Gastrocnemius medialis (tissue), 4 donors: ENCODE measurements at regions not wholly inside any gene's neighbourhood (a gene's known extent, or its start where the extent isn't known, plus 50 kb on each side); places are given as distances from the start of the nearest gene placed in this dataset.
"Not testable (repeated sequence)": the region's sequence is repeated elsewhere in the genome, so short reads cannot be mapped to it uniquely, and the experiment has no call there.

Experiments used
- ATAC-seq, 2 donors: fragments of 150-250 bp; one replicate each; pipeline ENCODE4 v1.9.1; 2016
- DNase-seq, 2 donors: peaks; one replicate each; pipeline ENCODE4 v3.0.0-alpha.2; 2019
- H3K27ac ChIP-seq, 4 donors: fragments of 200-600 bp; sonication (generic); 1 replicate in 1 of 4; 2 replicates in 3 of 4; pipeline ENCODE4 v1.5.1; 2016 to 2018; ENCODE audit warnings: mild to moderate bottlenecking in 2 of 4, moderate library complexity in 1 of 4
- H3K27me3 ChIP-seq, 3 donors: fragments of 200-600 bp; sonication (generic) in 2 of 3; 1 replicate in 1 of 3; 2 replicates in 2 of 3; pipeline versions ENCODE4 v1.5.1 to v1.6.0; 2016 to 2019; ENCODE audit warnings: mild to moderate bottlenecking in 1 of 3, moderate library complexity in 1 of 3
- H3K36me3 ChIP-seq, 2 donors: fragments of 200-600 bp; sonication (generic) in 1 of 2; one replicate each; pipeline ENCODE4 v1.5.1; 2017 to 2018
- H3K4me1 ChIP-seq, 2 donors: fragments of 200-600 bp; sonication (generic) in 1 of 2; one replicate each; pipeline ENCODE4 v1.5.1; 2016 to 2017; ENCODE audit warnings: mild to moderate bottlenecking in 2 of 2
- H3K4me3 ChIP-seq, 4 donors: fragments of 200-600 bp; sonication (generic) in 3 of 4; 1 replicate in 1 of 4; 2 replicates in 3 of 4; pipeline ENCODE4 v1.5.1; 2016 to 2019; ENCODE audit warnings: mild to moderate bottlenecking in 2 of 4
- H3K9me3 ChIP-seq, 3 donors: fragments of 200-600 bp; sonication (generic) in 2 of 3; 1 replicate in 1 of 3; 2 replicates in 2 of 3; pipeline ENCODE4 v1.5.1; 2016 to 2019
- CTCF ChIP-seq, 5 experiments: fragments of 450-650 bp in 3 of 5; fragments of 200-600 bp in 2 of 5; sonication (generic) in 2 of 5; IDR thresholded peaks in 4 of 5; conservative IDR thresholded peaks in 1 of 5; 1 replicate in 4 of 5; 2 replicates in 1 of 5; pipeline ENCODE4 v1.5.1; 2016 to 2019; ENCODE audit warnings: antibody characterized with exemption in 5 of 5, mild to moderate bottlenecking in 3 of 5, moderate library complexity in 3 of 5
- POLR2A ChIP-seq, 2 donors: fragments of 450-650 bp; IDR thresholded peaks; one replicate each; pipeline ENCODE4 v1.6.1; 2017; ENCODE audit warnings: antibody characterized with exemption in 2 of 2, mild to moderate bottlenecking in 2 of 2, moderate library complexity in 2 of 2
- in situ Hi-C, 4 donors: fragments of 200-750 bp; cut with MboI; loops; one replicate each; pipeline versions ENCODE4 v1.15.0 to v1.8.0; 2017; ENCODE audit warnings: low sequenced_read_pairs in 4 of 4
- intact Hi-C: fragments of 100-400 bp; cut with DNase I; formaldehyde crosslinking; loops from one replicate; pipeline ENCODE4 v1.15.1; 2023; ENCODE audit warnings: low total_unique reads

DNA sequence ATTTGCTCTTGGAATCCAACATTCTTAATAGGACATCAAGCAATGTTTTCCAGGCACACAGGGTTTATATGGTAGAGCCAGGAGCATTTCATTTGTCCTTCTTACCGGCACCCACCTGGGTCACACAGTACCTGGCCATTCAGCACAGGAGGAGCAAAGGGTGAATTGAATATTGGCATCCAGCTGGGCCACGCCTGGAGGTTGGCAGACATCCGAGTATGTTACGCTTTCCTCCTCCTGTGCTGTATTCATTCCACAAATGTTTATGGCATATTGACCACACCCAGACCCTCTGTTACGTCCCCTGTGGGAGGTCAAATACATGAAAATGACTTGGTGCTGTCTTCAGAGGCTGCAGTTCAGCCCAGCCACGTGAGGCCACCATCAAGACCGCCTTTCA is 206.2 kb downstream of the RTP5 start:
- intact Hi-C loops (no loop called here), in situ Hi-C loops (no loop called here)
- Histone ChIP-seq H3K9me3 (no peaks in the 10 kb centered on the region), H3K4me3 (no peak overlapping the region), H3K4me1 (no peaks in the 10 kb centered on the region), H3K27ac (no peak overlapping the region), H3K27me3 (peaks cover 0 to 9% (median 0%) of the 10 kb centered on the region in 3 donors), H3K36me3 (no peaks in the 10 kb centered on the region)
- no peak for TF ChIP-seq CTCF (IDR thresholded peaks at IDR 0.05 in 4 of 5, conservative IDR thresholded peaks at IDR 0.05 in 1 of 5)
- no peak for TF ChIP-seq POLR2A (IDR thresholded peaks at IDR 0.05)
- ATAC-seq (no peak), DNase-seq (no peak)

DNA sequence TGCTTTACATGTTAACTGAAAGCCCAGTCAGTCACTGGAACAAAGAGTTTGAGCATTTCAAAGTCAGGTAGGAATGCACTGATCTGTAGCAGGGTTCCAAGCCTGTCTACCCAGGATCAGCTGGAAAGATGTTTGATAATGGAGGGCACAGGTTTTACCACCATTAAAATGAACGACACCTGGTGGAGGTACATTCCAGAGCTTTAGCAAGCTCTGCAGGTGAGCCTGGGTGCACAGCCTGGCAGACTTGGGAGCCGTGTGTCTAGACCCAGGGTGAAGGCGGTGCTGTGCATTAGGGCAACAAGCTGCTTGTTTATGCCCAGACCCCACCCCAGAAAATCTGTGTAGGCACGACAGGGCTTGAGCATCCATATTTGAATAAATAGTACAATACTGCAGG is 206.7 kb downstream of the RTP5 start:
- intact Hi-C loops, in situ Hi-C loops, H3K9me3 ChIP-seq, ATAC-seq, H3K27ac ChIP-seq, H3K36me3 ChIP-seq, H3K4me3 ChIP-seq, DNase-seq, H3K4me1 ChIP-seq: not testable (repeated sequence)
- H3K27me3 ChIP-seq: peaks cover 0 to 13% (median 0%) of the 10 kb centered on the region in 3 donors

DNA sequence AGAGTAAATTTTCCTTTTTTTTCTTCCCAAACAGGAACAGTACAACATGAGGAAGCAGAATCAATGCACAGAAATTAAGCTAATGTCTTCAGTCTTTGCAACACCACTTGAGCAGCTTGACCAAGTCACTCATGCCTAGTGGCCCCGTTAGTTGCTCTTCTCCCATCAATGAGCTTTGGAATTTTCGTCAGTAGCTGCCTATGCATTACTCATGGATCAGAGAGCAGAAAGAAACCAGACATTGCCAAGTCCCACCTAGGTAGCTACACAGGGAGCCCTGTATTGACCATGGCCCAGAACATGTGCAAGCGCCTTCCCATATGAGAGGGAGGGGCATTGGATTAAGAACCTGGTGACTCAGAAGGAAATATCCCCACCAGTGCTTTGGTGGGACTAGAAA is 208.9 kb downstream of the RTP5 start:
- ATAC-seq, DNase-seq, H3K4me1 ChIP-seq, H3K36me3 ChIP-seq, H3K9me3 ChIP-seq, intact Hi-C loops, H3K27ac ChIP-seq, in situ Hi-C loops, H3K4me3 ChIP-seq: not testable (repeated sequence)
- peaks cover 0 to 14% (median 9%) of the 10 kb centered on the region in 3 donors for H3K27me3 ChIP-seq

DNA sequence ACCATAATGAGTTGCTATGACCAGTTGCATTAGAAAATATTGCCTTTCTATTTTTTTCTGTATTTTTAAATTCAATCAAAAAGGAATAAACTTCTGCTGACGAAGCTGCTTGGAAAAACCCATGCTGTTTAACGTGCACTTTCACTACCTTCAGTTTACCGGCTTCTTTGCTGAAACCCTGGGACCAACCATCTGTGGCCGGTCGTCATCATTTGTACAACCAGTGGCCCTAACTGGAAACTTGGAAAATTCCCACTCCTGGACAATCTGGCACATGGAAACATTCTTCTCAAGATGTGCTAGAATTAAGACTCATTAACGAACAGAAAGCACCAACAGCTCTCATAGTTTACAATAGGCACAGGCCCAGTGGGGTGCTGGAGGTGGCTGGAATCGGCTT is 210.3 kb downstream of the RTP5 start:
- ATAC-seq, H3K27ac ChIP-seq, H3K4me1 ChIP-seq, in situ Hi-C loops, intact Hi-C loops, H3K36me3 ChIP-seq, DNase-seq, H3K4me3 ChIP-seq, H3K9me3 ChIP-seq: not testable (repeated sequence)
- H3K27me3 ChIP-seq: peaks cover 0 to 14% (median 9%) of the 10 kb centered on the region in 3 donors

DNA sequence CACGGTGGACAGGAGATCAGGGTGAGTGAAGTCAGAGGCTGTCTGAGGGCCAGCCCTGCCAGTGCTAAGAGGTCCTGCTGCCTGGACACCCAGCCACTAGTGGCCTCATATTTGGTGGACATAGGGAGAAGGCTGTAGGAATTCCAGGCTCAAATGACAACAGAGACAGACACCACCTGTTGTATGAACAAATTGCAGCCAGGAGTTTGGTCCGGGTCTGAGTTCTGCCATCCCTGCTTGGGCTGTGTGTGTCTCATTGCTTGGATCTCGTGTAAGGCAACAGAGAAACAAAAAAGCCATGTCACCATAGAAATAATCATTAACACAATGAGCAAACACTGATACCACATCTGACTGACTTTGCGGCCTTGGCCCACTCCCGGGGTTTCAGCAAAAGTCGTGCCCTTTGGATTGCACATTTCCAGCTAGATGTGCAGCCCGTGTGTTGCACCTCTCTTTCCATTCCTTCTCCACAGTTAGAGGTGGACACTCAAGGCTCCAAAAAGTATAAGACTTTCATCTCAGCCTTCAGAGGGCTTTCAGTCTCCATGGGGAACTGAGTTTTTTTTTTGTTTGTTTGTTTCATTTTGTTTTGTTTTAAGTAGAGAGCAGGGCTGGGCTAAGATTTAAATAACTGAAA is 211.2 kb downstream of the RTP5 start:
- in situ Hi-C loops, H3K27ac ChIP-seq, H3K9me3 ChIP-seq, H3K4me1 ChIP-seq, H3K4me3 ChIP-seq, ATAC-seq, DNase-seq, intact Hi-C loops, H3K36me3 ChIP-seq: not testable (repeated sequence)
- H3K27me3 ChIP-seq: peaks cover 0 to 14% (median 9%) of the 10 kb centered on the region in 3 donors

- H3K27me3 ChIP-seq: peaks cover 0 to 14% (median 9%) of the 10 kb centered on the region in 3 donors
- H3K27ac ChIP-seq, ATAC-seq, intact Hi-C loops, H3K4me3 ChIP-seq, in situ Hi-C loops, H3K4me1 ChIP-seq, H3K36me3 ChIP-seq, DNase-seq, H3K9me3 ChIP-seq: not testable (repeated sequence)
These were observed 214.5 kb downstream of the RTP5 start for GRCh38 chr2:242084034-242084433.

- peaks cover 7 to 12% of the 10 kb centered on the region in 2 donors for H3K4me1 ChIP-seq
- peaks cover 0 to 14% (median 9%) of the 10 kb centered on the region in 3 donors for H3K27me3 ChIP-seq
- ATAC-seq, intact Hi-C loops, H3K27ac ChIP-seq, H3K9me3 ChIP-seq, H3K36me3 ChIP-seq, H3K4me3 ChIP-seq, in situ Hi-C loops, DNase-seq: not testable (repeated sequence)
These were observed 215.6 kb downstream of the RTP5 start for GRCh38 chr2:242085024-242085674.
